GM18505 (cell line): ENCODE measurements at regions not wholly inside any gene's neighbourhood (a gene's known extent, or its start where the extent isn't known, plus 50 kb on each side); places are given as distances from the start of the nearest gene placed in this dataset.

Experiments
- ATAC-seq: cut with Tn5 transposase; IDR thresholded peaks from one replicate; pipeline ENCODE4 v1.9.1; 2021; ENCODE audit not compliant: unreplicated experiment
- POLR2A ChIP-seq: IDR thresholded peaks from 4 replicates; pipeline ENCODE4 v1.6.1; 2011; ENCODE audit warnings: borderline replicate concordance; ENCODE audit not compliant: insufficient read depth, insufficient read length; ENCODE audit errors: extremely low read depth

DNA sequence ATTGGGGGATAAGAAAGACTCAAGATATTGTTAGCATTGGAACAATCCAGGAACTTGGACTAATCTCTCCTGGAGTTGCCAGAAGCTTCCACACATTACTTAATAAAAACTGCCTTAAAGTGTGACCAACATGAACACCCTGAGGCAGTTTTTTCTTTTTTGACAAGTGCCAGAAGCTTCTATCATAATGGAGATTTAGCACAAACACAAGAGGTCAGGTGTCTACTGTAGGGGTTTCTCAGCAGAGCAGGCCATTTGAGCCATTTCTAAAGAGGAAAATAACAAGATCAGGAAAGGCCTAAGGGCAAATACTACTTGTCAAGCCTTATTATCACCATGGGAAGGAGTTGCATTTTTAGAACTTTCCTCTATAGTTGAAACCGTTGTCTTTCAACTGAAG is 361.5 kb downstream of the EPM2A start:
- ATAC-seq = no peak
- no peak for TF ChIP-seq POLR2A

DNA sequence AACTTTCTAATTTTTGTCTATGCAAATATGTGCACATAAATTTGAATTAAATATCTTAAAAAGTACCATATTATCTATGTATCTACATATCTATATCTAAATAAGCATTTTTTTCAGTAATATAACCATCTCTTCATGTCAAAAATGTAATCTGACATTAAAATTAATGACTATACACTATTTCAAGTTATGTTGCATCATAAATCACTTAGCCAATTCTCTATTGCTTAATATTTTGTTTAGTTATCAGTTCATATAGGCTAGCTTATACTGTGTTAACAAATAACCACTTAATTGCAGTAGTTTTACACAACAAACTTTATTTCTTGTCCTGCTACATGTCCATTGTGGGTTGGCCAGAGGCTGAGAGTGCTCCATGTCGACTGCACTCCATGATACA is 360.8 kb downstream of the EPM2A start:
- no peak for ATAC-seq
- TF ChIP-seq POLR2A = no peak

DNA sequence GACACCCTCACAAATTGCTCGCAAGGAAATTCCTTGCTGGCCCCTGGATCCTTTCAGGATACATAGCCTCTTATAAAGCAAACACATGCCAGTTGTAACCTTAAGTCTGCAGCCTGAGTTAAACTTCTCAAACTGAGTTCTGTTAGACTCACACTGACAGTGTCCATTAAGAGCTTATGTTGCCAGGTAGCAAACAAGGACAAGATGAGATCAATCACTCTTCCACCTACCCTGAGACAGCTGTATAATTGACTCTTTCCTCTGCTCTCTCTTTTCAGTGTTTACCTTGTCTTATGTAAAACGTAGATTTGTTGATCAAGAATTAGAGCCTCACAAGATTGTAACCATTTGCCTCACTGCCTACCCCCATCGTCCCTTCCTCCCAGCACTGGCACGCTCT is 359.8 kb downstream of the EPM2A start:
- no peak for ATAC-seq
- no peak for TF ChIP-seq POLR2A

DNA sequence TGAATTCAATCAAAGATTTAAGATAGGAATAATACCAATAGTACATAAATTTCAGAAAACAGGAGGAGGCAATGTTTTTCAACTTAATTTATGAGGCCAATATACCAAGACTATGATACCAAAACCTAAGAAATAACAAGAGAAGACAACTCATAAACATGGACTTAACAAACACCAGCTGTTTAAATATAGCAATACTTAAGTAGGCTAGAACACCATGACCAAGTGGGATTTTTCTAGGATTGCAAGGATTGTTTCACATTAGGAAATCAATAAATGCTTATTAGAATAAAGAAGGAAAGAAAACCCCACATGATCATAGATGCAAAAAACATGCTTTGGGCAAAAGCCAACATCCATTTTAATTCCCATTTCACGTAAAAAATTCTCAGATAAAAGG is 355.1 kb downstream of the EPM2A start:
- ATAC-seq = no peak
- no peak for TF ChIP-seq POLR2A

DNA sequence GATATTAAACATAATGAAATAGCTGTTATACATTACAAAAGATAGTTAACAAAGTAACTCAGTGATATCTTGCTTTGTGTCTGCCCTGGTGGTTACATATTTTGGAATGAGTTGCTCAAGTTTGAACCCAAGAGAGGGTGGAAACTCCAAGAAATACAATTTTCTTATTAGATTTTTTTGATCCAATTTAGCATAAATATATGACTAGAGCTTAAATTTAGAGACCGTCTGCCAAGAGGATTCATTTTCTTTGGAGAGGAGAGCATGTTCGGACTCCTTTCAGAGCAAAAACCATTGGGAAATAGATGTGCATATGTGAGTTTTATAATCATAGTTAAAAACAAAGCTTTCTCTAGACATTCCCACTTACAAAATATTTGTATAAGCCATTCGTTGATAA is 353.4 kb downstream of the EPM2A start:
- no peak for TF ChIP-seq POLR2A
- no peak for ATAC-seq

DNA sequence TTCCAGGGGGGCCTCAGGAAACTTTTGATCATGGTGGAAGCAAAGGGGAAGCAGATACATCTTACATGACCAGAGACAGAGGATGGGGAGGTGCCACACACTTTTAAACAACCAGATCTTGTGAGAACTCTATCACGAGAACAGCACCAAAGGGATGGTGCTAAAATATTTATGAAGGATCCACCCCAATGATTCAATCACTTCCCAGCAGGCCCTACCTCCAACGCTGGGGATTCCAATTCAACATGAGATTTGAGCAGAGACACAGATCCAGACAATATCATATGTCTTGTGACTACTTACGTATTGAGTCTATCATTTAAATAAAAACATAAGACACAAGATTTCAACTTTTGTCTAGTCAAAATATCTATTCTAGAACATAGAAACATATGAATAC is 351.9 kb downstream of the EPM2A start:
- ATAC-seq = no peak
- TF ChIP-seq POLR2A = no peak

DNA sequence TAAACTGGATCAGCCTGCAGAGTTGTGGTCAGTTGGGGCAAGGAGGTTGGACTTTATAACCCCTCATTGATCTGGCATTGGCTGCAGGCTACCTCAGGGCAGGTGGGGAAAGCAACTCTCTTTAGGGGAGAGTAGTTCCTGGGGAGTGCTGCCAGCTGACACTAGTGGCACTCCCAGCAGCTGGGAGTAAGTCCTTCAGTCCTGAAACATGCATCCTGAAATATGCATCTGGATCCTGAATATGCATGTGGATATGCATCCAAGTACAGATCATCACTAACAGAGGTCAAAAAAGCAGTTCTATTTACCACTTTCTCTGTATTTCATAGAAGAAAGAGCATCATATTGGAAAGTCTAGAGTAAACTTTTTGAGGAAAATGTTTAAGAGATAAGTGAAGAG is 350.8 kb downstream of the EPM2A start:
- TF ChIP-seq POLR2A = no peak
- ATAC-seq = no peak

DNA sequence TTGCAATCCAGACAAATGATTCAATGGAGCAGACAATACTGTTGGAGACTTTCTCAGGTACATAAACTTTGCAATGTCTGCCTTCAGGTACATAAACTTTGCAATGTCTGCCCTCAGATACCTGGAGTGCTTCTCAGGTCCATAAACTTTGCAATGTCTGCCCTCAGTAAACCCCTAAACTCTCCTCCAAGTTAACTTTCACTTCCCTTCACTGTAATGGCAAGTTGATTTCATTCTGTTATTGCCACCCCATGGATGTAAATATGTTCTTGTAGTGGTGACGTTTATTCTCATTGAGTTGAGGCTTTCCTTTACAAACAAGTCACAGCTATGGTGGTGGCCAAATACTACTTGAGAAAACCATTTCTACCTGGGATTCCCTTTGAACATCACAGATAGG is 338.8 kb downstream of the EPM2A start:
- TF ChIP-seq POLR2A = no peak

DNA sequence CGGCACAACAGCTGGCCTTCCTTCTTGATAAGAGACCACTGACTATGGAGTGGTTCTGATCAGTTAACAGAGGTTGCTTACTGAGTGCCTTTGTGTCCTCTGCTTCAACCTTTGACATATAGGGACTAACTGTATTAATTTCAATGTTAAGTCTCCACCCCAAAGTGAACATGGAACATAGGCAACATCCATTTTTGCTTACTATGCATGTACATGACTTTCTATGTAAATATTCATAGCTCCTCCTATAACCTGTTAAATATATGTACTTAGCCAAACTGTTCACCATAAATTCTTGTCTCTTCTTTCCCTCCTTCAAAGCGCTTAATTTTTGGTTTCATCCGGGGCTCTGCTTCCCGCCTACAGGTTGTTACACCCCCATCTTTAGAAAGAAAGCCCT is 334.8 kb downstream of the EPM2A start:
- no peak for TF ChIP-seq POLR2A
- no peak for ATAC-seq

More for the DNA sequence above, 338.8 kb downstream of the EPM2A start:
- ATAC-seq = no peak

DNA sequence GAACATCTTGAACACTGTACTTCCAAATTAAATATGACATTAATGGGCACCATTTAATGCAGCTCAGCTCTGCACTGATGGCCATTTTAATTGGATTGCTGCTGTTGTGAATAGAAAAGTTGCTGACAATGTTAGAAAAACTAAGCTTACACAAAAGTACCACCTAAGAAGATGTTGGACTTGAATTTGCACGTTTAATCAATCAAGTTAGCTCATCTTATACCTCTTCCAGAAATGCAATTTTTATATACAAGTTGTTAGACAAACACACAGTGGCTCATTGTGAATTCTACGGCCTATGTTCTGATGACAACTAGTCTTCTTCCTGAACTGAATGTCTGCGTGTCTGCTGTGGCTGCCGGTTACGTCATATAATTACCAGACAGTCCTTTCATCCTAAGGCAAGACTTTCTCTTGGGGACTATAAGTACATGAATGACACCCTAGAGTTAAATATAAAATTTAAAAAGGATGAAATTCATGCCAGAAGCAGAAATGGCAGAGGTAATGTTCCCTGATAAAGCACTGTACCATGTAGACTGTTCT is 330.2 kb downstream of the EPM2A start:
- ATAC-seq = no peak
- TF ChIP-seq POLR2A = no peak

DNA sequence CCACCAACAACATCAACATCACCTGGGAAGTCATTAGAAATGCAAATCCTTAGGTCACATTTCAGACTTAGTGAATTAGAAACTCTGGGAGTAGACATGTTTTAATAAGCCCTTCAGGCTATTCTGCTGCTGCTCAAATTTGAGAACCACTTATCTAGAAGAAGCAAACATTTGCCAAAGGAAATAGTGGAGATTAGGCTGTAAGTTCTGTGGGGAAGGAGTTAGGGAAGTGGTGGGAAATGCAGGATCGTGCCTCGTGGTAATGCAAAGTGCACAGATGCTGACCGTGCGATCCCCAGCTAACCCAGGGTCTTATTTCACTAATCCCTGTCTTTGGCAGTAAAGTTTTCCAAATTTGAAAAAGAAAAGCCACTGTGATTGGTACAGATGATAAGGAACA is 328.5 kb downstream of the EPM2A start:
- ATAC-seq = no peak
- no peak for TF ChIP-seq POLR2A

DNA sequence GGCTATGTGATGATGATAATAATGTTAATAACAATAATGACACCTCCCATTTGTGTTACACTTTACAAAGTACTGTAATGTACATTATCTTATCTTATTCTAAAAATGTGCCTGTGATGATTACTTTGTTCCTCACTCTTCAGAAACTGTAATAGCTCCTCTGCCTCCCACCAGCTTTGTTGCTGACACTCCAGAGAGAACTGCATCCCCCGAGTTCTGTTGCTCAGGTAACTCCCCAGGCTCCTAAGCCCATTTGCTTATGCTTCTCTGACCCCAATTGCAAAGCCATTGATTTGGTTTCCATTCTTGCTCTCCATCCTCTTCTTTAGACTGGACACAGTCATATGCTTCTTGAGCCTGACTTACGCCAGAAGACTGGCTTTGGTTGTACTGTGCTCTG is 319.7 kb downstream of the EPM2A start:
- TF ChIP-seq POLR2A = no peak
- ATAC-seq = no peak

DNA sequence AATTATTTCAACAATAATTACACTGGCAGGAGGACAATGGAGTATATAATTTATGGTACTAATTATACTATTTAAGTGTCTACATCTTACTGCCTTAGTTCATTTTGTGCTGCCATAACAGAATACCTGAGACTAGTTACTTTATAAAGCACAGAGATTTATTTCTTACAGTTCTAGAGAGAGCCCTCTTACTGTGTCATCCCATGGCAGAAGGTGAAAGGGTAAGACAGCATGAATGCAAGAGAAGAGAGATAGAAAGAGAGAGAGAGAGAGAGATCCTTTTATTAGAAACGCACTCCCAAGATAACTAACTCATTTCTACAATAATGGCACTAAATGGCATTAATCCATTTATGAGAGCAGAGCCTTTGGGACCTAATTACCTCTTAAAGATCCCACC is 314.7 kb downstream of the EPM2A start:
- no peak for TF ChIP-seq POLR2A
- ATAC-seq = no peak

DNA sequence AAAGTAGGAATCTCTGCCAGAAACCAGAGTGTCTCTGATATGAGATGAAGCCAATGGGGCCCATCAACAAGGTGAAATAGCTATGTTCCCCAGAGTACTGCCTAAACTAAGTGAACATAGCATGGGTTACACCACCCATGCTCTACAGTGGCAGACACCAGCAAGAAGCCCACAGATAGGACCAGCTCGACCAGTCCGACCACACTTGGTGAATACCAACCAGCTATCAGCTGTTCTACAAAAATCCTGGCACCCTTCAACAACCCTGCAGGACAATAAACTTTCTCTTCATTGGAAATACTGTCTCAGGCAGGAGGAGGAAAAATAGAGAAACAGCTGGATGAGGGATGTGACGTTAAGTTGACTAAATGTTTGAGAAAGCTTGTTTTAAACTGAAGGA is 311.4 kb downstream of the EPM2A start:
- no peak for ATAC-seq
- TF ChIP-seq POLR2A = no peak

DNA sequence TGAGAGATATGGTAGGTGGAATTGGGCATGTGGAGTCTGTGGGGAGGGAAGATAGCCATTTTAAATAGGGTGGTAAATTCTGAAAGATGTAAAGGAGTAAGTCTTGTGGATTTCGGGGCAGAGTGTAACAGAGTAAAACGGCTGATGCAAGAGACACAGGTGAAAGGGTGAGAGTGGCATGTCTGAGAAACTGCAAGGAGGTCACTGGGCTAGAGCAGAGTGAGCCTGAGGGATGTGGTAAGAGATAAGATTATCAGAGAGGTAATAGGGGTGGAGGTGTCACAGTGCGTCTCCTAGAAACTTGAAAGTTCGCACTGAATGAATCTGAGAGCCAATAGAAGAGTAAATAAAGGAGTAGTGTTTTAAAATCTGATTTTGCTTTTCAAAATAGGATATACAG is 308.1 kb downstream of the EPM2A start:
- ATAC-seq = no peak
- TF ChIP-seq POLR2A = no peak
